ENCODE measurements at regions not wholly inside any gene's neighbourhood (a gene's known extent, or its start where the extent isn't known, plus 50 kb on each side); places are given as distances from the start of the nearest gene placed in this dataset.
"Not testable (repeated sequence)": the region's sequence is repeated elsewhere in the genome, so short reads cannot be mapped to it uniquely, and the experiment has no call there.

DNA sequence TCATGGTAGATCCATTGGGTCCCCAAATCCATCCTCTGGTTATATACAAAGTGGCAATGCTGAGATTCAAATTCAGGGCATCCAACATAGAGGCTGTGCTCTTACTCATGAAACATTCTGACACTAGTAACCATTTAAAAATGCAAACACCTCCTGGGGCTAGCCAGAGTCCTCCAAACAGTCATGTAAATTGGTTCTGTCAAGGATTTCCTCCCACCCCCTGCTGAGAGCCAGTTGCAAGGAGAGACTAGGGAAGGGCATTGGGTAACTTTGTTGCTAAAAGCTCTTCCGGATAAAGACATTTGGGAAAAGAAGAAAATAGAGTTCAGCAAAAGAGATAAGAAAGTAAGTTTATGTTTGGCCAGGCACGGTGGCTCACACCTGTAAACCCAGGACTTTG, 58.3 kb downstream of the ART5 start:
- not testable (repeated sequence) for H2BK12ac ChIP-seq (ENCODE audit: insufficient read length, low read depth, low read length); H3K23me2 ChIP-seq (ENCODE audit: insufficient read length, low read depth, low read length, poor library complexity, severe bottlenecking); H3K9ac ChIP-seq (ENCODE audit: extremely low read depth, insufficient read length, low read length); H3K23ac ChIP-seq (ENCODE audit: insufficient read length, low read depth, low read length); H4K91ac ChIP-seq (ENCODE audit: insufficient read length, low read depth, low read length); H4K20me1 ChIP-seq (ENCODE audit: control insufficient read depth, insufficient read depth, insufficient read length); H2BK15ac ChIP-seq (ENCODE audit: low read depth, low read length); H3K56ac ChIP-seq (ENCODE audit: insufficient read length, low read depth, low read length); H3K79me1 ChIP-seq (ENCODE audit: insufficient read depth, low read depth, low read length, poor library complexity, severe bottlenecking); H4K5ac ChIP-seq (ENCODE audit: insufficient read length, low read depth, low read length); H3K79me2 ChIP-seq (ENCODE audit: insufficient read depth, low read length); H3K9me3 Mint-ChIP-seq; H3K36me3 Mint-ChIP-seq (ENCODE audit: insufficient read depth in 1 of 3, low read depth in 3 of 3); H2BK5ac ChIP-seq (ENCODE audit: insufficient read length, low read length); H3T11ph ChIP-seq (ENCODE audit: low read length); H3K9me3 ChIP-seq (ENCODE audit: control insufficient read depth, low read depth, low read length); H3K4me1 ChIP-seq (ENCODE audit: insufficient read depth, low read length); H2AFZ ChIP-seq (ENCODE audit: low read length); H3K4ac ChIP-seq (ENCODE audit: low read depth, low read length); H2BK120ac ChIP-seq (ENCODE audit: low read depth, low read length, poor library complexity, severe bottlenecking); H3K18ac ChIP-seq (ENCODE audit: insufficient read length, low read depth, low read length); H3K27ac ChIP-seq (ENCODE audit: insufficient read length, low read depth, low read length); H3K27me3 ChIP-seq (ENCODE audit: insufficient read depth, low read length); H2BK20ac ChIP-seq (ENCODE audit: low read depth, low read length, poor library complexity, severe bottlenecking); H4K8ac ChIP-seq (replicated peaks; ENCODE audit: insufficient read length, low read depth, low read length); H3K4me2 ChIP-seq (ENCODE audit: insufficient read depth, insufficient read length, low read length); H3K14ac ChIP-seq (ENCODE audit: insufficient read depth, low read length); H2AK5ac ChIP-seq (ENCODE audit: insufficient read length, low read length)
- H3K4me1 Mint-ChIP-seq = peaks cover 37 to 40% of the 10 kb centered on the region in 2 experiments
- peak; percentile 66 for DNase-seq
- H3K27me3 Mint-ChIP-seq (ENCODE audit: low read depth) = peaks cover 58% of the 10 kb centered on the region
- peak overlapping the region; percentile 14 to 61 (median 36); a peak in 4 of 7 replicates for H3K27ac Mint-ChIP-seq
- H3K4me3 Mint-ChIP-seq = peak overlapping the region; percentile 32 to 35; a peak in 4 of 5 replicates
- WGBS (ENCODE audit: extremely low coverage, insufficient read length, low lambda C conversion rate) = no CpG with 5 or more reads among the region's 2 CpGs

DNA sequence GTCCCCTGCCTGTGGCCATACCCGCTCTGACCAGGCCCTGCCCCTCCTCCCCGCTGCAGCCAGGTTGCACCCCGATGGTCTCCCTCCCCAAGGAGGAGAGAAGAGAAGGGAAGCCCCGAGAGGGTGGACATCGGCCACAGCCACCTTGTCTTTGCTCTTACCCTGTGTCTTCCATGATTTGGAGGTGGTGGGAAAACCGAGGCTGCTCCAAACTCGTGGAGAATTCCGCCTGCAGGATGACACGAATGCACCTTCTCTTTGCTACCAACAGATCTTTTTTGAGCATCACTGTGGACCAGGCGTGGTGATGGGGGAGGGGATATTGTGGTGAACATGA, 60.4 kb downstream of the ART5 start:
- not testable (repeated sequence) for H3K79me1 ChIP-seq (ENCODE audit: insufficient read depth, low read depth, low read length, poor library complexity, severe bottlenecking); H2BK120ac ChIP-seq (ENCODE audit: low read depth, low read length, poor library complexity, severe bottlenecking); H3T11ph ChIP-seq (ENCODE audit: low read length); H3K9me3 Mint-ChIP-seq; H3K18ac ChIP-seq (ENCODE audit: insufficient read length, low read depth, low read length); H2BK5ac ChIP-seq (ENCODE audit: insufficient read length, low read length); H3K9ac ChIP-seq (ENCODE audit: extremely low read depth, insufficient read length, low read length); DNase-seq; H3K79me2 ChIP-seq (ENCODE audit: insufficient read depth, low read length); H3K27ac Mint-ChIP-seq; H3K14ac ChIP-seq (ENCODE audit: insufficient read depth, low read length); H3K23ac ChIP-seq (ENCODE audit: insufficient read length, low read depth, low read length); H2BK15ac ChIP-seq (ENCODE audit: low read depth, low read length); H2AFZ ChIP-seq (ENCODE audit: low read length); H4K91ac ChIP-seq (ENCODE audit: insufficient read length, low read depth, low read length); H2AK5ac ChIP-seq (ENCODE audit: insufficient read length, low read length); H3K4me1 ChIP-seq (ENCODE audit: insufficient read depth, low read length); H2BK12ac ChIP-seq (ENCODE audit: insufficient read length, low read depth, low read length); H3K4me2 ChIP-seq (ENCODE audit: insufficient read depth, insufficient read length, low read length); H4K20me1 ChIP-seq (ENCODE audit: control insufficient read depth, insufficient read depth, insufficient read length); H3K36me3 Mint-ChIP-seq (ENCODE audit: insufficient read depth in 1 of 3, low read depth in 3 of 3); H3K9me3 ChIP-seq (ENCODE audit: control insufficient read depth, low read depth, low read length); H4K8ac ChIP-seq (replicated peaks; ENCODE audit: insufficient read length, low read depth, low read length); H3K23me2 ChIP-seq (ENCODE audit: insufficient read length, low read depth, low read length, poor library complexity, severe bottlenecking); H3K27me3 ChIP-seq (ENCODE audit: insufficient read depth, low read length); H3K56ac ChIP-seq (ENCODE audit: insufficient read length, low read depth, low read length); H4K5ac ChIP-seq (ENCODE audit: insufficient read length, low read depth, low read length); H3K4ac ChIP-seq (ENCODE audit: low read depth, low read length); H2BK20ac ChIP-seq (ENCODE audit: low read depth, low read length, poor library complexity, severe bottlenecking); H3K27ac ChIP-seq (ENCODE audit: insufficient read length, low read depth, low read length)
- Mint-ChIP-seq H3K27me3 (ENCODE audit: low read depth) (peaks cover 64% of the 10 kb centered on the region), H3K4me3 (peak overlapping the region; percentile 68 to 83), H3K4me1 (peaks cover 37 to 40% of the 10 kb centered on the region in 2 experiments)
- no CpG with 5 or more reads among the region's 10 CpGs for WGBS (ENCODE audit: extremely low coverage, insufficient read length, low lambda C conversion rate)

Data from H9 (cell line).